ENCODE measurements at regions not wholly inside any gene's neighbourhood (a gene's known extent, or its start where the extent isn't known, plus 50 kb on each side); places are given as distances from the start of the nearest gene placed in this dataset.

DNA sequence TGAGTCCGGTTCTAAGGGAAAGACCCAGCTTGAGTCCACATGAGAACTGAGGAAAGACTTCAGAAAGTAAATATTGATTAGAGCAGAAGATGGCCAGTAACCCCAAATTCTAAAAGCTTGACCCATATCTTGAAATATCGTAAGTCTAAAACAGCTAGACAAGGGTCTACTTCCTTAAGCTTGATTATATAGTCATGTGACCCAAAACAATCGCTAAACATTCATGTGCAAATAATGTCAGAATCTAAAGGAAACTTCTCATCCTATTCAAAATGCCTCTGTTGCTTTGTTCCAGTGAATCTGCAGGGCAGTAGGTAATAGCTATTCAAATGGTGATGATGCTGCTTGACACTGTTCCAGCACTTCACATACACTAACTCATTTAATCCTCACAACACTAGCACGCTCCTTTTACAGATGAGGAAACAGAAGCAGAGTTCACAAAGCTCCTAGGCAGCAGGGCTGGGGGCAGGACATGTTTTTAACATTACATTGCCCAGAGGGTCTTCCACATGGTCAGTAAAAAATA, 52.6 kb downstream of the TCF20 start:
- intact Hi-C loops (cut with DNase I): no loop called here
- DNase-seq: no peak
- no peak for ATAC-seq

DNA sequence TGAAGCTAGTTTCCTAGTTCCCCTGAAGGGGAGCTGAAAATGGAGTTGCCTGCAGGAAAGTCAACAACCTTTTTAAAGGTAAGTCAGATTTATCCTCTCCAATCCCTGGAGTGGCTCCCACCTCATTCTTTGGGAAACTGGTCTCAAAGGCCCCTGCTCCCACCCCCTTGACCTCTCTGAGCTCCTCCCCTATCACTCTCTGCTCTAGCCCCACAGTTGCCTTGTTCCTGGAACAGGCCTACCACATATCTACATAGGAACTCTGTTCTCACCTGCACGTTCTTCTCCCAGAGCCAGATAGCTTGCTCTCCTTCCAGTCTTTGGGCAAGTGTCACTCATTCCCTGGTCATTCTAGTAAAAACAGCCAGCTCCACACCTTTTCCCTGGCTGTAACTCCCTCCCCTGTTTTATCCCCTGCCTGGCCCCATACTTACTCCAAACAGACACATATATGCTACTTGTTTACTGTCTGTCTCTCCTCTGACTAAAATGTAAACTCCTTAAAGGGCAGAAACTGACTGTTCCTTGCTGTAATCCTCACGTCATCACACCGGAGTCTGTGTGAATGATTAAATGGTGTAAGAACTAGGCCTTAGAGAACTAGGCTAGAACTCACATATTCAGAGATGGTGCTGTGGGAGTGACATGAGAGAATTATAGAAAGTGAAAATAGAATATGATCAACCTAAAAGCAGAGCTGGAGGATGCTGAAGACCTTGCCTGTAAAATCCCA, 53.3 kb downstream of the TCF20 start:
- DNase-seq (no peak), ATAC-seq (no peak)
- intact Hi-C loops (cut with DNase I): no loop called here

GRCh38 chr22:42214633-42215415, 55.6 kb downstream of the TCF20 start:
- ATAC-seq (peak; percentile 90 to 95), DNase-seq (peak; percentile 44)
- intact Hi-C loops (cut with DNase I): no loop called here

GRCh38 chr22:42208362-42208761, 62.1 kb downstream of the TCF20 start:
- intact Hi-C loops (cut with DNase I): no loop called here
- DNase-seq (no peak), ATAC-seq (no peak)

DNA sequence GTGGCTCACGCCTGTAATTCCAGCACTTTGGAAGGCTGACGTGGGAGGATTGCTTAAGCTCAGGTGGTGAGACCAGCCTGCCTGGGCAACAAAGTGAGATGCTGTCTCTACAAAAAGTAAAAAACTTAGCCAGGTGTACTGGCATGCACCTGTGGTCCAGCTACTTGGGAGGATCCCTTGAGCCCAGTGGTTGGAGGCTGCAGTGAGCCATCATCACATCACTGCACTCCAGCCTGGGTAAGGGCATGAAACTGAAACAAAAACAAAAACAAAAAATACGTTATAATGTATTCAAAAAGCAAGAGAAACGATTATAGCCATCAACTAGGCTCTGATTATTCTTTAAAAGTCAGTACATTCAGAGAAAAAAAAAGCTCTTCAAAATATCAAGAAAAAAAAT, 62.5 kb downstream of the TCF20 start:
- DNase-seq: no peak
- no peak for ATAC-seq
- intact Hi-C loops (cut with DNase I): no loop called here

DNA sequence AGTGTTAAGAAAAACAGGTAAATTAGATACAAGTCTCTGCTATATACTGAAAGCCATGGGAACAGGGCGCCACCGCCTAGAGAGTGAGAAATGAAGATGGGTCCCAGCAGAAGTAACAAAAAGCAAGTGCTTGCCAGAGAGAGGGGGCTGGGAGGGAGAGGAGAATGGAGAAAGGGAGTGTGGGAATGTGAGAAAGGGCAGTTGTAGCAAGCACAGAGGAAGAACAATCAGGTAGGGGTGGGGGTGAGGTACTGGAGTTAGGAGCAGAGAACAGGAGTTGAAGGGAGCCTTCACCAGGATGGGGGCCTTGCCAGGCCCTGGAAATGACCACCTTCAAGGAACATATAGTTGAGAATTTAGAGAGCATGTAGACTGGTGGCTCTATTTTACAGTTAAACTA, 66.8 kb downstream of the TCF20 start:
- ATAC-seq: no peak
- intact Hi-C loops (cut with DNase I): no loop called here
- no peak for DNase-seq

DNA sequence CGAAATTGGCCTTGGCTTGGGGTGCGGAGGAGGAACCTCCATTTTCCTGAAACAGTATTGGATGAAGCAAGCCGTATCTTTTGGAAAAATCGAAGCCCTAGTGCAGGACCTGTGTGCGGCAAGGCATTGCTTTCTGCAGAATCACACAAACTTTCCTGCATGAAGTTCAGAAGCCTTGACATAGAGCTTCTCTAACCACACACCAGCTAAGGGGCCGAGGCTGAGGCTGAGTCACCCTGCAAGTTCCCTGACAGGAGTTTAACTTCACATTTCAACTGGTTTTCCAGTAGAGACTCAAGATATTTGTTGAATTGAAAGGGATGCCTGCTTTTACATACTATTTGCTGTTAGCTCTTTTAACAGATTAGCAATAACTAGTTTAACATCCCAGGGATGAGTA, 67.8 kb downstream of the TCF20 start:
- no peak for ATAC-seq
- no peak for DNase-seq
- intact Hi-C loops (cut with DNase I): no loop called here

DNA sequence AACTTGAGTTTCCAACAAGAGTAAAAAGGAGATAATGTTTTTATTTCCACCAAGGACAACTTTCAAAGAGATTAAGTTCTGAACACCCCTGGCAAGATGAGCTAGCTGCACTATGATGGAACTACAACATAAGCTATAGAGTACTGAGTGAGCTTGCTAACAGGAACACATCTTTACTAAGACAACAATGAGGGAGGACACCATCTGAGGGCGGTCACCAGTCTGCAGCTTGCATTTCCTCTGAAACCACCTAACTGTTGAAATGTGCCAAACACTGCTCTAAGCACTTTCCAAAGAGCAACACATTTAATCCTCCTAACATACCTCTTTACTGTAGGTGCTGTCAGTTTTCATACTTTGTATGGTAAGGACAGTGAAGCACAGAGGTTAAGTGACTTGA, 68.4 kb downstream of the TCF20 start:
- DNase-seq (no peak), ATAC-seq (no peak)
- intact Hi-C loops (cut with DNase I): no loop called here

DNA sequence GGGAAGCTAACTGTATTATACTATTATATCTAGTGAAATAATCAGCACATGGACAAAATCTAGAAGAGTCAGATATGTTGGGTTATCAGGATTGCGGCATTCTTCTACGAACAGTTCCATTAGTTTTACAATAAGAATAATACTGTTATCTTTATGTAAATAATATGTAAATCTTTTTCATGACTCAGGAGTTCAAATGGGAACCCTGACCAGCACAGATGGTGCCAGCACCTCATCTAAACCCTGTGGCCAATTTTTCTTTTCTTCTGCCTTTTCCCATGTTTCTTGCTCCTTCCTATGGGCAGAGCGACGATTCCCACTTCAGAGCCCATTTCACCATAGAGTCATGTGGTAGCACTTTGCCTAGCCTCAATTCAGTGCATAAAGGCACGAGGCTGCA, 68.4 kb upstream of the CYP2D6 start:
- intact Hi-C loops (cut with DNase I): no loop called here
- no peak for DNase-seq
- no peak for ATAC-seq

DNA sequence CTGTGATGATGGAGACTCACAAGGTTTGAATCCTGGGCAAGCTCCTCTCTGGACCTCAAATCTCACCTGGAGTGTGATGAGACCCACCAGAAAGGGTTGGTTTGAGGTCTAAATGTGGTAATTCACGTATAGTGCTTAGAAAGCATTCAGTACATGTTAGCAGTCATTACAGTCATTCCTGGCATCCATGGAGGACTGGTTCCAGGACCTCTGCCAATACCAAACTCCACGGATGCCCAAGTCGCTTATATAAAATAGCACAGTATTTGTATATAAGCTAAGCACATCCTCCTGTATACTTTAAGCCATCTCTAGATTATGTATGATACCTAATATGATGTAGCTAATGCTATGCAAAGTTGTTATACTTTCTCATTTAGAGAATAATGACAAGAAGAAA, 67.6 kb upstream of the CYP2D6 start:
- DNase-seq (no peak), ATAC-seq (no peak)
- intact Hi-C loops (cut with DNase I): no loop called here

DNA sequence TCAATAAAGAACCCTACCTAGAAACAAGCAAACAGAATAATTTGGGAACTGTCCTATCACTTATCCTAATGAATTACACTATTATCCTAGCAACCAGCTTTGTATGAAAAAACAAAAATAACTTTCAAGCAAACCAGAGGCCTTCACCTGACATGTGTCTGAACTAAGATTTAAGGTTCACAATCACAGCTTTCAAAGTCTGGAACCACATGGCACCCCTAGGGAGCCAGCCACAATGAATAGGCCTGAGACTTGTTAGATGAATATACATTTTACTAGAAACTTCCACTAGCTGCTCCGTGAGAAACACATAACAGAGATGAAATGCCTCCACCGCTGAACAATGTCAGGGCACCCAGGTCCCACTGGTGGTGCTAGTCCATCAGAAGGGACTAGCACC, 65.8 kb upstream of the CYP2D6 start:
- DNase-seq (no peak), ATAC-seq (no peak)
- intact Hi-C loops (cut with DNase I): no loop called here

- DNase-seq: no peak
- intact Hi-C loops (cut with DNase I): no loop called here
- ATAC-seq: no peak
Measured at GRCh38 chr22:42194953-42195352, 64.3 kb upstream of the CYP2D6 start.

DNA sequence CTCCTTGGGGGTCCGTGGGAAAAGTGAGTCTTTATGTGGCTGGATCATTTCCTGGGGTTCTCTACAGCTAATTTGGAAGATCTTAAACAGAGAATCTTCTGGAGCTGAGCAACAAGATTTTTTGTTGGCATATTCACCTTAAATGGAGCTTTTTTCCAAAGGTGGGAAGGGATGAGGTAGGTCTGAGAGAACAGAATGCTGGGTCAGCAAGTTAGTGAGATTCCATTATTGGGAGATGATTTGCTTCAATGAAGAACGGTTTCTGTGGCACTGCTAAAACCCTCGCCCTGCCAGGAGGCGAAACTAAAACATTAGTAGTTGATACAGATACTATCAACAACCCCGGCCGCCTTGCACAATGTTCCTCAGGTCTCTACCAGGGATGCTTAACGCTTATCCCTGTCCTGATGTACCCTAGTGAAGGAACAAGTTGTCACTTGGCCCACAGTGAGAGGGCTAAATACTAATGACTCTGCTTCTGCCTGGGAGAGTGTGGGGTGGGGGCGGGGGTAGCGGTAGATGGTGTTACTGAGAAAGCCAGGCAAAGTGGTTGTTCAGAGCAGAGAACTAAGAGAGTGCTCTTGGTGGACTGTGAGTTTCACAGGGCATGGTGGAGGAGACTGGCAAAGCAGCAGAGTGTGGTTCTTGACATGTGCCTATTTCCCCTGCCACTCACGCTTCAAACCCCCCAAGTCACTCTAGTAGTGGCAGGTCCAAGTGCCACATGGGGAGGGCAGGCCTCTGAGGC, 63.7 kb upstream of the CYP2D6 start:
- intact Hi-C loops (cut with DNase I): no loop called here
- ATAC-seq: no peak
- DNase-seq: no peak

DNA sequence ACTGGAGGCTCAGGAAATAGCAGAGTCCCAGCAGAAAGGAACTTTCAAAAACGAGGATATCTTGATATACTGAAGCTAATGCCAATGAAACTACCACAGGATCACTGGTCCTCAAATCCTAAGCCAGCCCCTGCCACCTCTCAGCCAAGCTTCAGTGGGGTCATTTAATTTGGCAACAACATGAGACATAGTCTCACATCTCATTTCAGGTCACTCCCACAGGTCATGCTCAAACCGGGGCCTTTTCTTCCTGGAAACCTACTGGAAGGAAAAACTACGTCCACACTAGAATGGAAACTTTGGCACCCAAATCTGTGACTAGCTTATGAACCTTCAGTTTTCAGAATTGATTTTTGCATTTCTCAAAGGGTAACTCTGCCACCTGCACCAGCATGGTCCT, 61.9 kb upstream of the CYP2D6 start:
- intact Hi-C loops (cut with DNase I): no loop called here
- ATAC-seq: no peak
- no peak for DNase-seq

- intact Hi-C loops (cut with DNase I): no loop called here
- no peak for ATAC-seq
- no peak for DNase-seq
Measured at GRCh38 chr22:42190274-42190673, 59.7 kb upstream of the CYP2D6 start.

- intact Hi-C loops (cut with DNase I): no loop called here
- ATAC-seq: no peak
- DNase-seq: no peak
Measured at GRCh38 chr22:42189761-42190160, 59.2 kb upstream of the CYP2D6 start.

GRCh38 chr22:42188808-42189447, 58.3 kb upstream of the CYP2D6 start:
- intact Hi-C loops (cut with DNase I): no loop called here
- DNase-seq: no peak
- ATAC-seq: peak in 1 of 2 donors; percentile 19

GRCh38 chr22:42187646-42188045, 57.0 kb upstream of the CYP2D6 start:
- ATAC-seq: no peak

DNA sequence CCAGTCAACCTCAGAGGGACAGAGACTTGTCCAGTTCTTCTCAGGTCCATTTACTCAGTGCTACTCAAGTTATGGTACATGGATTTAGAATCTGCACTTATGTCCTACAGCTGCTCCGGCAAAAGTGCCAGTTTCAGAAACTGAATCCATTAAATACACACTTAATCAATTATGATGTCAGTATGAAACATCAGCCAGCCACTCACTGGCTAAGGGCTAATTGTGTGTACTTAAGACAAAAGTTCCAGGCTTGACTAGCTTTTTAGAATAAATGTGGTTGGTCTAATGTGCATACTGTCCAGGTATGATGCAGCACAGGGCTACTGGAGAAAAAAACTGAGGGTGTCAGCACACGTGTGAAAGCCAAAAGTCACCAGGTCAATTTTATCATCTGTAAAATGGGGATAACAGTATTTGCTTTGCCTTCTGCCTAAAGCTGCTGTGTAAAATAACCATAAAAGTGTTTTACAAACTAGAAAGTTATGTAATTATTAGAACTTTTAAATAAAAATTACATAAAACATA, 55.4 kb upstream of the CYP2D6 start:
- no peak for ATAC-seq
- intact Hi-C loops (cut with DNase I): no loop called here
- DNase-seq: no peak

More at GRCh38 chr22:42187646-42188045, 57.0 kb upstream of the CYP2D6 start:
- intact Hi-C loops (cut with DNase I): no loop called here
- no peak for DNase-seq
